HL-60 (cell line): ENCODE measurements at regions not wholly inside any gene's neighbourhood (a gene's known extent, or its start where the extent isn't known, plus 50 kb on each side); places are given as distances from the start of the nearest gene placed in this dataset.

Source experiments
- POLR2AphosphoS5 ChIP-seq: IDR thresholded peaks from 2 replicates; pipeline ENCODE4 v1.6.1; 2012; ENCODE audit warnings: low read depth
- TF ChIP-seq, protein P1 (sequence below): IDR thresholded peaks from one replicate; pipeline ENCODE4 v1.5.1; 2011; ENCODE audit warnings: low read length, control low read depth, inconsistent platforms; ENCODE audit not compliant: insufficient read depth
- TF ChIP-seq, protein P2 (sequence below): IDR thresholded peaks from 2 replicates; pipeline ENCODE4 v1.6.1; 2012; ENCODE audit warnings: low read depth; ENCODE audit not compliant: insufficient replicate concordance

GRCh38 chr5:72641164-72641563, 134.0 kb upstream of the ZNF366 start:
- TF ChIP-seq, protein P1, sequence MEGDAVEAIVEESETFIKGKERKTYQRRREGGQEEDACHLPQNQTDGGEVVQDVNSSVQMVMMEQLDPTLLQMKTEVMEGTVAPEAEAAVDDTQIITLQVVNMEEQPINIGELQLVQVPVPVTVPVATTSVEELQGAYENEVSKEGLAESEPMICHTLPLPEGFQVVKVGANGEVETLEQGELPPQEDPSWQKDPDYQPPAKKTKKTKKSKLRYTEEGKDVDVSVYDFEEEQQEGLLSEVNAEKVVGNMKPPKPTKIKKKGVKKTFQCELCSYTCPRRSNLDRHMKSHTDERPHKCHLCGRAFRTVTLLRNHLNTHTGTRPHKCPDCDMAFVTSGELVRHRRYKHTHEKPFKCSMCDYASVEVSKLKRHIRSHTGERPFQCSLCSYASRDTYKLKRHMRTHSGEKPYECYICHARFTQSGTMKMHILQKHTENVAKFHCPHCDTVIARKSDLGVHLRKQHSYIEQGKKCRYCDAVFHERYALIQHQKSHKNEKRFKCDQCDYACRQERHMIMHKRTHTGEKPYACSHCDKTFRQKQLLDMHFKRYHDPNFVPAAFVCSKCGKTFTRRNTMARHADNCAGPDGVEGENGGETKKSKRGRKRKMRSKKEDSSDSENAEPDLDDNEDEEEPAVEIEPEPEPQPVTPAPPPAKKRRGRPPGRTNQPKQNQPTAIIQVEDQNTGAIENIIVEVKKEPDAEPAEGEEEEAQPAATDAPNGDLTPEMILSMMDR: no peak
- TF ChIP-seq, protein P2, sequence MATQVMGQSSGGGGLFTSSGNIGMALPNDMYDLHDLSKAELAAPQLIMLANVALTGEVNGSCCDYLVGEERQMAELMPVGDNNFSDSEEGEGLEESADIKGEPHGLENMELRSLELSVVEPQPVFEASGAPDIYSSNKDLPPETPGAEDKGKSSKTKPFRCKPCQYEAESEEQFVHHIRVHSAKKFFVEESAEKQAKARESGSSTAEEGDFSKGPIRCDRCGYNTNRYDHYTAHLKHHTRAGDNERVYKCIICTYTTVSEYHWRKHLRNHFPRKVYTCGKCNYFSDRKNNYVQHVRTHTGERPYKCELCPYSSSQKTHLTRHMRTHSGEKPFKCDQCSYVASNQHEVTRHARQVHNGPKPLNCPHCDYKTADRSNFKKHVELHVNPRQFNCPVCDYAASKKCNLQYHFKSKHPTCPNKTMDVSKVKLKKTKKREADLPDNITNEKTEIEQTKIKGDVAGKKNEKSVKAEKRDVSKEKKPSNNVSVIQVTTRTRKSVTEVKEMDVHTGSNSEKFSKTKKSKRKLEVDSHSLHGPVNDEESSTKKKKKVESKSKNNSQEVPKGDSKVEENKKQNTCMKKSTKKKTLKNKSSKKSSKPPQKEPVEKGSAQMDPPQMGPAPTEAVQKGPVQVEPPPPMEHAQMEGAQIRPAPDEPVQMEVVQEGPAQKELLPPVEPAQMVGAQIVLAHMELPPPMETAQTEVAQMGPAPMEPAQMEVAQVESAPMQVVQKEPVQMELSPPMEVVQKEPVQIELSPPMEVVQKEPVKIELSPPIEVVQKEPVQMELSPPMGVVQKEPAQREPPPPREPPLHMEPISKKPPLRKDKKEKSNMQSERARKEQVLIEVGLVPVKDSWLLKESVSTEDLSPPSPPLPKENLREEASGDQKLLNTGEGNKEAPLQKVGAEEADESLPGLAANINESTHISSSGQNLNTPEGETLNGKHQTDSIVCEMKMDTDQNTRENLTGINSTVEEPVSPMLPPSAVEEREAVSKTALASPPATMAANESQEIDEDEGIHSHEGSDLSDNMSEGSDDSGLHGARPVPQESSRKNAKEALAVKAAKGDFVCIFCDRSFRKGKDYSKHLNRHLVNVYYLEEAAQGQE: no peak
- TF ChIP-seq POLR2AphosphoS5: no peak
